HepG2 (cell line): ENCODE measurements at regions not wholly inside any gene's neighbourhood (a gene's known extent, or its start where the extent isn't known, plus 50 kb on each side); places are given as distances from the start of the nearest gene placed in this dataset.

Experiments used
- ATAC-seq: fragments of 200-7000 bp; cut with Tn5 transposase; 3 replicates; pipeline ENCODE4 v1.9.1; 2020; ENCODE audit warnings: mild to moderate bottlenecking, moderate library complexity
- BruUV-seq: library from RNA; stranded (reverse); fragments of 400-500 nt; replicated peaks from 2 replicates; lab custom pipeline; 2021; lab: Mats Ljungman, UMichigan
- CTCF ChIA-PET: fragments of 300-600 bp; formaldehyde crosslinking; extraction: SDS; loops from one replicate; lab custom pipeline; 2021; ENCODE audit warnings: low total read pairs, inconsistent platforms, low intra/inter-chr PET ratio; lab: Yijun Ruan, JAX
- POLR2A ChIA-PET: fragments of 350-600 bp; sonication (Branson Sonifier 250); formaldehyde crosslinking; loops from one replicate; lab custom pipeline; 2020; ENCODE audit warnings: antibody characterized with exemption, inconsistent platforms; lab: Yijun Ruan, JAX
- DNase-seq: peaks from one replicate; pipeline ENCODE4 v3.0.0-alpha.2; 2015; ENCODE audit warnings: low spot score
- FAIRE-seq: peaks from 3 replicates; lab custom pipeline; 2011; peaks lifted over from hg19 to GRCh38; lab: Jason Lieb, UNC
- H2AFZ ChIP-seq: one replicate; pipeline ENCODE4 v1.6.1; 2011; ENCODE audit warnings: low read length, inconsistent platforms
- H3K27ac ChIP-seq: fragments of 300-600 bp; 3 replicates; pipeline ENCODE4 v1.8.0; 2011; ENCODE audit warnings: mixed run types, mild to moderate bottlenecking, mixed read lengths, low read length, inconsistent platforms; ENCODE audit not compliant: insufficient read depth; ENCODE audit errors: extremely low read length
- H3K27me3 ChIP-seq, 2 experiments: fragments of 200-600 bp in 1 of 2; 2 replicates in 1 of 2; 3 replicates in 1 of 2; pipeline versions ENCODE4 v1.6.0 to v1.8.0; 2011; ENCODE audit warnings: low read length in 2 of 2, mild to moderate bottlenecking in 2 of 2, moderate library complexity in 2 of 2, inconsistent platforms in 1 of 2; ENCODE audit not compliant: insufficient read depth in 2 of 2, control insufficient read depth in 1 of 2
- H3K36me3 ChIP-seq, 2 experiments: fragments of 200-600 bp in 1 of 2; replicated peaks in 1 of 2; 2 replicates in 1 of 2; 3 replicates in 1 of 2; pipeline versions ENCODE4 v1.5.1 to v1.8.0; 2011; ENCODE audit warnings: low read length in 2 of 2, inconsistent platforms in 1 of 2; ENCODE audit not compliant: insufficient read depth in 2 of 2, control insufficient read depth in 1 of 2
- H3K4me1 ChIP-seq: 2 replicates; pipeline ENCODE4 v1.5.1; 2012; ENCODE audit warnings: low read length, inconsistent platforms; ENCODE audit not compliant: insufficient read depth
- H3K4me2 ChIP-seq: 2 replicates; pipeline ENCODE4 v1.6.0; 2011; ENCODE audit warnings: low read depth, low read length, inconsistent platforms
- H3K4me3 ChIP-seq, 3 experiments: fragments of 200-600 bp in 1 of 3; sonication (generic), shearing (Covaris generic) in 1 of 3; replicated peaks in 1 of 3; 2 replicates each; pipeline ENCODE4 v1.5.1; 2011 to 2016; ENCODE audit warnings: low read length in 3 of 3, inconsistent platforms in 2 of 3, low read depth in 2 of 3, mild to moderate bottlenecking in 2 of 3, control low read depth in 1 of 3, mixed read lengths in 1 of 3; ENCODE audit not compliant: insufficient read depth in 1 of 3
- H3K79me2 ChIP-seq: one replicate; pipeline ENCODE4 v1.6.1; 2011; ENCODE audit warnings: low read length, inconsistent platforms; ENCODE audit not compliant: insufficient read depth
- H3K9ac ChIP-seq: 2 replicates; pipeline ENCODE4 v1.6.0; 2011; ENCODE audit warnings: mild to moderate bottlenecking, low read depth, low read length, inconsistent platforms; ENCODE audit not compliant: insufficient read depth
- H3K9me3 ChIP-seq: 2 replicates; pipeline ENCODE4 v1.5.1; 2012; ENCODE audit warnings: mild to moderate bottlenecking, low read length
- H4K20me1 ChIP-seq: 2 replicates; pipeline ENCODE4 v1.6.0; 2011; ENCODE audit warnings: inconsistent platforms, mild to moderate bottlenecking, low read length, moderate library complexity; ENCODE audit not compliant: insufficient read depth
- DNMT3B ChIP-seq: conservative IDR thresholded peaks from 2 replicates; pipeline ENCODE4 v1.6.1; 2016; ENCODE audit warnings: missing biosample characterization, control low read depth
- HOXA5 ChIP-seq: sonication (generic); formaldehyde crosslinking; IDR thresholded peaks from 2 replicates; pipeline ENCODE4 v1.4.0; 2020; ENCODE audit warnings: missing genetic modification reagents
- MEIS2 ChIP-seq: sonication (generic); formaldehyde crosslinking; IDR thresholded peaks from 2 replicates; pipeline ENCODE4 v1.9.0; 2021; ENCODE audit warnings: mild to moderate bottlenecking, missing genetic modification reagents
- MXD4 ChIP-seq: IDR thresholded peaks from 2 replicates; pipeline ENCODE4 v1.6.1; 2016; ENCODE audit warnings: mild to moderate bottlenecking, missing biosample characterization, missing genetic modification reagents
- RAD21 ChIP-seq: fragments of 450-650 bp; formaldehyde crosslinking; IDR thresholded peaks from 2 replicates; pipeline ENCODE4 v1.5.0; 2020; ENCODE audit warnings: mild to moderate bottlenecking
- ZNF282 ChIP-seq: fragments of 450-650 bp; IDR thresholded peaks from 2 replicates; pipeline ENCODE4 v1.6.1; 2018; ENCODE audit not compliant: partially characterized antibody
- ZNF670 ChIP-seq: sonication (generic); formaldehyde crosslinking; IDR thresholded peaks from 2 replicates; pipeline ENCODE4 v1.8.0; 2022; ENCODE audit warnings: mild to moderate bottlenecking, missing genetic modification reagents, borderline replicate concordance
- ZNF841 ChIP-seq: sonication (generic); formaldehyde crosslinking; IDR thresholded peaks from 2 replicates; pipeline ENCODE4 v1.8.1; 2023; ENCODE audit warnings: missing genetic modification reagents, borderline replicate concordance
- ZSCAN31 ChIP-seq: sonication (generic); formaldehyde crosslinking; IDR thresholded peaks from 2 replicates; pipeline ENCODE4 v1.5.0; 2020; ENCODE audit warnings: low read depth, mild to moderate bottlenecking, missing genetic modification reagents
- WGBS: methylation state at CpG from one replicate; pipeline ENCODE4 v1.1.6; 2017; ENCODE audit warnings: low lambda C conversion rate; 5-methylcytosine and 5-hydroxymethylcytosine counted together
- in situ Hi-C: cut with HindIII; loops from 2 replicates; pipeline ENCODE4 v1.10.0; 2017; ENCODE audit warnings: low pct_unique_long_range_greater_than_20kb; ENCODE audit not compliant: extremely low pct_ligation_motif_present
- intact Hi-C: fragments of 100-400 bp; cut with micrococcal nuclease; formaldehyde crosslinking; loops from one replicate; pipeline ENCODE4 v1.10.0; 2022; ENCODE audit not compliant: unreplicated experiment
- TF ChIP-seq, protein P1 (sequence below): sonication (generic); formaldehyde crosslinking; IDR thresholded peaks from 2 replicates; pipeline ENCODE4 v1.9.0; 2021; ENCODE audit warnings: missing genetic modification reagents, borderline replicate concordance
- TF ChIP-seq, protein P2 (sequence below): sonication (generic); formaldehyde crosslinking; IDR thresholded peaks from 2 replicates; pipeline ENCODE4 v1.5.0; 2020; ENCODE audit warnings: missing genetic modification reagents

GRCh38 chr13:84234416-84234815 lies 352.1 kb upstream of the SLITRK1 start (continued):
- TF ChIP-seq, protein P1, sequence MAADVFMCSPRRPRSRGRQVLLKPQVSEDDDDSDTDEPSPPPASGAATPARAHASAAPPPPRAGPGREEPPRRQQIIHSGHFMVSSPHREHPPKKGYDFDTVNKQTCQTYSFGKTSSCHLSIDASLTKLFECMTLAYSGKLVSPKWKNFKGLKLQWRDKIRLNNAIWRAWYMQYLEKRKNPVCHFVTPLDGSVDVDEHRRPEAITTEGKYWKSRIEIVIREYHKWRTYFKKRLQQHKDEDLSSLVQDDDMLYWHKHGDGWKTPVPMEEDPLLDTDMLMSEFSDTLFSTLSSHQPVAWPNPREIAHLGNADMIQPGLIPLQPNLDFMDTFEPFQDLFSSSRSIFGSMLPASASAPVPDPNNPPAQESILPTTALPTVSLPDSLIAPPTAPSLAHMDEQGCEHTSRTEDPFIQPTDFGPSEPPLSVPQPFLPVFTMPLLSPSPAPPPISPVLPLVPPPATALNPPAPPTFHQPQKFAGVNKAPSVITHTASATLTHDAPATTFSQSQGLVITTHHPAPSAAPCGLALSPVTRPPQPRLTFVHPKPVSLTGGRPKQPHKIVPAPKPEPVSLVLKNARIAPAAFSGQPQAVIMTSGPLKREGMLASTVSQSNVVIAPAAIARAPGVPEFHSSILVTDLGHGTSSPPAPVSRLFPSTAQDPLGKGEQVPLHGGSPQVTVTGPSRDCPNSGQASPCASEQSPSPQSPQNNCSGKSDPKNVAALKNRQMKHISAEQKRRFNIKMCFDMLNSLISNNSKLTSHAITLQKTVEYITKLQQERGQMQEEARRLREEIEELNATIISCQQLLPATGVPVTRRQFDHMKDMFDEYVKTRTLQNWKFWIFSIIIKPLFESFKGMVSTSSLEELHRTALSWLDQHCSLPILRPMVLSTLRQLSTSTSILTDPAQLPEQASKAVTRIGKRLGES (CRISPR knock-in tag), result no peak

- intact Hi-C loops, result no loop called here
- Histone ChIP-seq H3K36me3 (no peaks in the 10 kb centered on the region), H3K9me3 (no peaks in the 10 kb centered on the region), H4K20me1 (no peaks in the 10 kb centered on the region), H3K4me1 (no peaks in the 10 kb centered on the region)
- FAIRE-seq, result no peak
- BruUV-seq, result no TSS peak
- POLR2A ChIA-PET, result no interaction called here
- WGBS, result 0% methylated on average over 1 of the region's 1 CpG
- TF ChIP-seq ZNF282 (no peak), ZNF670 (CRISPR knock-in tag) (no peak), MXD4 (CRISPR knock-in tag) (no peak), DNMT3B (CRISPR knock-in tag) (no peak), ZNF841 (CRISPR knock-in tag) (no peak), HOXA5 (CRISPR knock-in tag) (no peak), ZSCAN31 (no peak), RAD21 (CRISPR knock-in tag) (no peak), MEIS2 (CRISPR knock-in tag) (no peak)
- TF ChIP-seq, protein P2, sequence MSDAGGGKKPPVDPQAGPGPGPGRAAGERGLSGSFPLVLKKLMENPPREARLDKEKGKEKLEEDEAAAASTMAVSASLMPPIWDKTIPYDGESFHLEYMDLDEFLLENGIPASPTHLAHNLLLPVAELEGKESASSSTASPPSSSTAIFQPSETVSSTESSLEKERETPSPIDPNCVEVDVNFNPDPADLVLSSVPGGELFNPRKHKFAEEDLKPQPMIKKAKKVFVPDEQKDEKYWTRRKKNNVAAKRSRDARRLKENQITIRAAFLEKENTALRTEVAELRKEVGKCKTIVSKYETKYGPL, result no peak
- TF ChIP-seq, all 625 proteins: peak for 0
- DNase-seq (no peak), ATAC-seq (no peak)
- Histone ChIP-seq H3K4me3 (no peak overlapping the region), H3K27ac (no peak overlapping the region), H3K9ac (no peak overlapping the region), H3K27me3 (no peaks in the 10 kb centered on the region), H3K4me2 (no peak overlapping the region), H3K79me2 (no peaks in the 10 kb centered on the region), H2AFZ (no peak overlapping the region)
- CTCF ChIA-PET, result no interaction called here
- in situ Hi-C loops, result no loop called here
Observed at GRCh38 chr13:84230568-84230967, 348.3 kb upstream of the SLITRK1 start.
